Neural crest cell (in vitro differentiated cells): ENCODE measurements at regions not wholly inside any gene's neighbourhood (a gene's known extent, or its start where the extent isn't known, plus 50 kb on each side); places are given as distances from the start of the nearest gene placed in this dataset.
"Not testable (repeated sequence)": the region's sequence is repeated elsewhere in the genome, so short reads cannot be mapped to it uniquely, and the experiment has no call there.

Experiments
- DNase-seq: peaks from one replicate; pipeline ENCODE4 v3.0.0; 2021; ENCODE audit warnings: low read depth, mixed read lengths, low spot score
- H3K27ac Mint-ChIP-seq: one replicate; pipeline ENCODE4 v1.8.0; 2021; ENCODE audit warnings: mild to moderate bottlenecking, mixed read lengths; ENCODE audit not compliant: unreplicated experiment
- H3K27me3 Mint-ChIP-seq: 2 replicates; pipeline ENCODE4 v1.8.0; 2021; ENCODE audit warnings: low read depth, mild to moderate bottlenecking, mixed read lengths
- H3K36me3 Mint-ChIP-seq: 2 replicates; pipeline ENCODE4 v1.8.0; 2021; ENCODE audit warnings: low read depth, mild to moderate bottlenecking, mixed read lengths
- H3K4me1 Mint-ChIP-seq: 2 replicates; pipeline ENCODE4 v1.8.0; 2021; ENCODE audit warnings: mixed read lengths
- H3K4me3 Mint-ChIP-seq: one replicate; pipeline ENCODE4 v1.8.0; 2021; ENCODE audit warnings: mild to moderate bottlenecking, mixed read lengths
- H3K9me3 Mint-ChIP-seq: 2 replicates; pipeline ENCODE4 v1.8.0; 2021; ENCODE audit warnings: mixed read lengths
- CTCF ChIP-seq: fragments of 200-600 bp; sonication (generic); conservative IDR thresholded peaks from 2 replicates; pipeline ENCODE4 v1.5.0; 2021; ENCODE audit warnings: antibody characterized with exemption, mild to moderate bottlenecking

GRCh38 chr11:92099183-92099582 is 125.4 kb upstream of the FAT3 start:
- no peak overlapping the region for H3K4me3 Mint-ChIP-seq
- TF ChIP-seq CTCF = no peak
- H3K27me3 Mint-ChIP-seq = no peaks in the 10 kb centered on the region
- H3K27ac Mint-ChIP-seq = no peak overlapping the region
- no peaks in the 10 kb centered on the region for H3K36me3 Mint-ChIP-seq
- no peak for DNase-seq
- peaks cover 2% of the 10 kb centered on the region for H3K9me3 Mint-ChIP-seq
- peaks cover 12% of the 10 kb centered on the region for H3K4me1 Mint-ChIP-seq

- no peak overlapping the region for H3K4me3 Mint-ChIP-seq
- H3K4me1 Mint-ChIP-seq = peaks cover 12% of the 10 kb centered on the region
- H3K27ac Mint-ChIP-seq = no peak overlapping the region
- H3K27me3 Mint-ChIP-seq = no peaks in the 10 kb centered on the region
- H3K36me3 Mint-ChIP-seq = no peaks in the 10 kb centered on the region
- TF ChIP-seq CTCF = no peak
- DNase-seq = no peak
- peaks cover 6% of the 10 kb centered on the region for H3K9me3 Mint-ChIP-seq
Observed at GRCh38 chr11:92098172-92098571, 126.4 kb upstream of the FAT3 start.

GRCh38 chr11:92087725-92088537 is 136.7 kb upstream of the FAT3 start:
- DNase-seq = no peak
- Mint-ChIP-seq H3K9me3 (peaks cover 4% of the 10 kb centered on the region), H3K4me1 (no peaks in the 10 kb centered on the region), H3K27me3 (no peaks in the 10 kb centered on the region), H3K36me3 (peaks cover 3% of the 10 kb centered on the region), H3K4me3 (no peak overlapping the region), H3K27ac (no peak overlapping the region)
- TF ChIP-seq CTCF = no peak

GRCh38 chr11:92083123-92083522 is 141.5 kb upstream of the FAT3 start:
- TF ChIP-seq CTCF = no peak

GRCh38 chr11:92082652-92083051 is 142.0 kb upstream of the FAT3 start:
- TF ChIP-seq CTCF = no peak
- H3K4me1 Mint-ChIP-seq = no peaks in the 10 kb centered on the region
- H3K9me3 Mint-ChIP-seq = peaks cover 9% of the 10 kb centered on the region
- no peak overlapping the region for H3K4me3 Mint-ChIP-seq
- no peak for DNase-seq
- no peaks in the 10 kb centered on the region for H3K27me3 Mint-ChIP-seq
- H3K27ac Mint-ChIP-seq = no peak overlapping the region
- no peaks in the 10 kb centered on the region for H3K36me3 Mint-ChIP-seq

More at GRCh38 chr11:92083123-92083522, 141.5 kb upstream of the FAT3 start:
- Mint-ChIP-seq H3K4me3 (no peak overlapping the region), H3K4me1 (no peaks in the 10 kb centered on the region), H3K27me3 (no peaks in the 10 kb centered on the region), H3K27ac (no peak overlapping the region), H3K9me3 (peaks cover 9% of the 10 kb centered on the region), H3K36me3 (no peaks in the 10 kb centered on the region)
- DNase-seq = no peak

GRCh38 chr11:92074498-92074897 is 150.1 kb upstream of the FAT3 start:
- H3K4me3 Mint-ChIP-seq, H3K36me3 Mint-ChIP-seq, H3K27ac Mint-ChIP-seq, DNase-seq, H3K4me1 Mint-ChIP-seq, H3K27me3 Mint-ChIP-seq: not testable (repeated sequence)
- peaks cover 16% of the 10 kb centered on the region for H3K9me3 Mint-ChIP-seq
